ENCODE measurements at regions not wholly inside any gene's neighbourhood (a gene's known extent, or its start where the extent isn't known, plus 50 kb on each side); places are given as distances from the start of the nearest gene placed in this dataset.

DNA sequence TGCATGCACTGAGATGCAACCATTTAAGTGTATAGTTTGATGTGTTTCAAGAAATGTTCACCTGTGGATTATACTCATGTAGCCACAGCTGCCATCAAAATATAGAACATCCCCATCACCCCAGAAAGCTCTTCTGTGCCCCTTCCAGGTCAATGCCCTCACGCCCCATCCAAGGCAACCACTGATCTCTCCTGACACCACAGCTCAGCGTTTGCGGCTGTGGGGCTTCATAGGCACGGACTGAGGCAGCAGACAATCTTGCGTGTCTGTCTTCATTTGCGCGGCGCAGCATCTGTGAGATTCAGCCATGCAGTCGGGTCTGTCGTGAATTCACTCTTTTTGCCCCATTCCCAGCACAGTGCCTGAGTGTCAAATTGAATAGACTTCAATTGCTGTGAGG, 153.8 kb upstream of the UQCRFS1 start:
- no peaks in the 10 kb centered on the region for H3K4me1 Mint-ChIP-seq (ENCODE audit: low read depth)
- H3K9me3 Mint-ChIP-seq, result no peaks in the 10 kb centered on the region

DNA sequence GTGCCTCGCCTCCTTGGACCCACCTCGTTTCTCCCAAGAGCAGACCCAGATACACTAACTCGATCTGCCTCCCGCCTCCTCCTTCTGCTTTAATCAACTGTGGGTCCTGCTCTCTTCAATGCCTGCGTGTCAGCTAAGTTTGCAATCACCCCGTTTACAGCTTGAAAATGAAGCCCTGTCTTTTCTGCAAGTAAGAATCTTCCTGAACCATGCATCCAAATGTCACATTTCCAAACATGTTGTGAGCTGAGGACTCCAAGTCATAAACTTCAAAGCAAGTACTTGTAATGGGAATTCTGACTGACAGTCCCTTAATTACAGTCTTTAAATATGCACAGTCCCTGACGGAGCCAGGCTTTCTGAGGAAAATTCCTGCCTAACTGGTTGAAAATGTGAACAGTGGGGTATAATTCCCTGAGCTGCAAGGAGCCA, 154.9 kb upstream of the UQCRFS1 start:
- no peaks in the 10 kb centered on the region for H3K9me3 Mint-ChIP-seq
- no peaks in the 10 kb centered on the region for H3K36me3 Mint-ChIP-seq (ENCODE audit: low read depth)
- H3K27me3 Mint-ChIP-seq, result peaks cover 26% of the 10 kb centered on the region
- no peaks in the 10 kb centered on the region for H3K4me1 Mint-ChIP-seq (ENCODE audit: low read depth)
- H3K4me3 Mint-ChIP-seq, result no peak overlapping the region
- H3K27ac Mint-ChIP-seq, result no peak overlapping the region

More for the DNA sequence above, 153.8 kb upstream of the UQCRFS1 start:
- Mint-ChIP-seq H3K36me3 (ENCODE audit: low read depth) (no peaks in the 10 kb centered on the region), H3K4me3 (no peak overlapping the region), H3K27me3 (peaks cover 30% of the 10 kb centered on the region), H3K27ac (no peak overlapping the region)

DNA sequence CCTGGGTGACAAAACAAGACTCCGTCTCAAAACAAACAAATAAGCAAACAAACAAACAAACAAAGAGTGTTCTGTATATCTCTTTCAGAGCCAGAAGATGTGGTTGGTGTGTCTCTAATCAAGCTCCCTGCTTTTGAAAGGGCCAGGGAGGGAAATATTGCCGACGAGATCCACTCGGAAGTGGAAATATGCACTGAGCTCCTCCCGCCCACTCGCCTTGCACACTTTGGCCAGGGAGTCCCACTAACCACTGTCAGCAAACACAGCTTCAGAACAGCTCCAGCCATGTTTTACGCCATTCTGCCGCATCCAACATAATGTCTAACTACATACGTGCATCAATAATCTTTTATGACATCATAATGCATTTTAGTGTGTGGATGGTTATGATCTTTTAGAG, 155.5 kb upstream of the VSTM2B start:
- Mint-ChIP-seq H3K27me3 (peaks cover 11% of the 10 kb centered on the region), H3K36me3 (ENCODE audit: low read depth) (no peaks in the 10 kb centered on the region), H3K27ac (no peak overlapping the region), H3K4me3 (no peak overlapping the region), H3K9me3 (no peaks in the 10 kb centered on the region), H3K4me1 (ENCODE audit: low read depth) (no peaks in the 10 kb centered on the region)

DNA sequence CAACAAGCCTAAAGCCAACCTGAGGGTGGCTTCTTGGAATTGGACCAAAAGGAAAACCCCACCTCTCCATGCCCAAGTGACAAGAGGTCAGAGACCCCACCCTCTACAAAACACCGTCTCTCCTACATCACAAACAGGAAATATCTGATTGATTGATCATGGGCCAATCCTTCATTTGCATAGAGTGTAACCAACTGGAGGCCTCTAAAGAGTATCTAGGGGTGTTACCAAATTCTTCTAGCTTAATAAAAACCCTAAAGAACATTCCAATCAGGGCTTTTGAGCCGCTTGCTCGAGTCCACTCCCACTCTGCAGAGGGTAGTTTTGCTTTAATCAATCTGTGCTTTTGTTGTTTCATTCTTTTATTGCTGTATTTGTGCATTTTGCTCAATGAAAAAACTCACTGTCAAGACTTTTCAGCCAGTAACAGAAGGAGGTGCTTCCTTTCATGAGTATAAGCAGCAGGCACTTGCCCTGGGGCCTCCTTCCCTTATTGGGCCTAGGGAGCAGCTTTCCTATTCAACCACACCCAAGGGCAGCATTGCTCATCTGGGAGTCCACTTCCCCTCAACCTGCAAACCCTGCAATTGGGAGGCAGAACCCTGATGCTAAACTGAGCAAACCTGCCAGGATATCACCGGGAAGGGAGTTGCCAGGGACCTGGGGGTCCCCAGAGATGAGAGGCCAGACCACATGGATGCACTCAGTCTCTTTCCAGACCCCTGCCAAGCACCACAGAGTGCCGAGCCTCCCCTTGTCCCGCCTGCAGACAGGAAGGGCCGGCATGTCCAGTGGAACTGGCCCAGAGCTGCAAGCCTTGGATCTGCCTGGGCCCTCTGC, 154.3 kb upstream of the VSTM2B start:
- Mint-ChIP-seq H3K9me3 (no peaks in the 10 kb centered on the region), H3K4me1 (ENCODE audit: low read depth) (no peaks in the 10 kb centered on the region), H3K27me3 (peaks cover 5% of the 10 kb centered on the region), H3K27ac (no peak overlapping the region), H3K4me3 (no peak overlapping the region), H3K36me3 (ENCODE audit: low read depth) (no peaks in the 10 kb centered on the region)

DNA sequence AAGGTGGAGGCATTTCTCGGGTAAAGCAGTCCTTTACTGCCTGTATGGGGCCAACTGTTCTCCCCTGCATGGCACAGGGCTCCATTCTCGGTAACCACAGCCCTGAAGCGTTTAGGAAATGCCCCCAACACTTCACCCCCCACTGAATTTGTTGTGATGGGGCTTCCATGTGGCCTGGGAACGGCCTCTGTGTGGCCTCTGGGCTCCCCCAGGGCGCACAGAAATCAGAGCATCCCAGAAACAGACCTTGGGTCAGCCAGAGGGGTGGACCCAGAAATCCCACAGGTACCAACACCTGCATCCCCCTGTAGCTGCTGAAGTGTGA, 153.7 kb upstream of the VSTM2B start:
- H3K27ac Mint-ChIP-seq, result no peak overlapping the region
- no peaks in the 10 kb centered on the region for H3K36me3 Mint-ChIP-seq (ENCODE audit: low read depth)
- H3K4me1 Mint-ChIP-seq (ENCODE audit: low read depth), result no peaks in the 10 kb centered on the region
- H3K4me3 Mint-ChIP-seq, result no peak overlapping the region
- no peaks in the 10 kb centered on the region for H3K27me3 Mint-ChIP-seq
- no peaks in the 10 kb centered on the region for H3K9me3 Mint-ChIP-seq

DNA sequence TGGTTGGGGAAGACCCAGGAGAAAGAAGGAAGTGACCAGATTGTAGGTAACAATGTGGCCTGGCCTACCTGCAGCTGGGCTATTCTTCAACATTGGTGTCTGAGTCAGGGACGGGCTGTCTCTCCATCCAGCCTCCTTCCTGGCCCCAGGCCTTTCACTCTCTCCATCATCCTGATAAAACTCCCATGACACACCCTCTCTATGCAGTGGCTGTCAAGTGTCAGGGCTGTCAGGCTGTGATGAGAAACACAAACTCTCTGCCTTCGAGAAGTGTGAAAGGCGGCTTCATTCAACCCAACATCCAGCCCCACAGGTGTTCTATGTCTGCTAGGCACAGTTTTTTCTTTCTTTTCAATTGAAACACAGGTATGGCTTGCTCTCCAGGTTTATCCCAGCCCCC, 153.3 kb upstream of the VSTM2B start:
- no peak overlapping the region for H3K4me3 Mint-ChIP-seq
- H3K36me3 Mint-ChIP-seq (ENCODE audit: low read depth), result no peaks in the 10 kb centered on the region
- H3K9me3 Mint-ChIP-seq, result no peaks in the 10 kb centered on the region
- H3K27ac Mint-ChIP-seq, result no peak overlapping the region
- no peaks in the 10 kb centered on the region for H3K4me1 Mint-ChIP-seq (ENCODE audit: low read depth)
- H3K27me3 Mint-ChIP-seq, result no peaks in the 10 kb centered on the region

DNA sequence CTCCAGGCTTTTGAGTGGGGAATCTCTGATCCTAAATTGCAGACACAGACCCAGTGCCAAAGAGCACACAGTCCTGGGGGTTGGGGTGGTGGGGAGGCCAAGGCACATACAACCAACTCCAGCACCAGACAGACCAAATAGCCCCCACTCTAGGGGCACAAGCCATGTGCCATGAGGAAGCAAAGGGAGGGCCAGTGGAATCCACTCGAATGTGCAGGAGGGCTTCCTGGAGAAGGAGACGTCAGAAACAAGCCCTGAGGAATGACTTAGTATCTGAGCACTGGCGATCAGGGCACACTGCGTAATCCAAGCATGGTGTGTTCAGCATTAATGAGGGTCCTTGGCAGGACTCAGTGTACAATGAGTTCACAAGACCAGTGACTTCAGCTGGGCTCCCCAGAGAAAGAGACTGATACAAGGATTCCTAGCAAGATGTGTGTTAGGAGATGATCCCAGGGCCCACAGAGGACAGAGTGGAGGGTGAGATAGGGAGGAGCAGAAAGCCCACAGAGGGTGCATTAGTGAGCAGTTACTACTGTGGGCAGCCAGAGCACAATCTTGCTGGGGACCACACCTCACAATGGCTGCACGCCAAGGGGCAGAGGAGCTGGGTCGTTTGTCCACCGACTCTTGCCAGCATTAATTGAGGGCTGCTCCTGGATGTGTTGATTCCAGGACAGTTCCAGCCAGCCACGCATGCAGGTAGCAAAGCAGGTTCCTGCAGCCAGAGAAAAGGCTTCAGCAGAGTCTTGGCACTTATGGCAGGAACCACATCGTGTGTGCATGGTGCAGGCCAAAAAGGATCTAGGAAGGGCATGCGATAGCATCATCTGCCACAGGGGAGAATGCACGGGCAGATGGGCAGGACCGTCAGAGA, 152.6 kb upstream of the VSTM2B start:
- no peaks in the 10 kb centered on the region for H3K27me3 Mint-ChIP-seq
- no peak overlapping the region for H3K4me3 Mint-ChIP-seq
- H3K36me3 Mint-ChIP-seq (ENCODE audit: low read depth), result no peaks in the 10 kb centered on the region
- H3K27ac Mint-ChIP-seq, result no peak overlapping the region
- H3K9me3 Mint-ChIP-seq, result no peaks in the 10 kb centered on the region
- H3K4me1 Mint-ChIP-seq (ENCODE audit: low read depth), result no peaks in the 10 kb centered on the region

DNA sequence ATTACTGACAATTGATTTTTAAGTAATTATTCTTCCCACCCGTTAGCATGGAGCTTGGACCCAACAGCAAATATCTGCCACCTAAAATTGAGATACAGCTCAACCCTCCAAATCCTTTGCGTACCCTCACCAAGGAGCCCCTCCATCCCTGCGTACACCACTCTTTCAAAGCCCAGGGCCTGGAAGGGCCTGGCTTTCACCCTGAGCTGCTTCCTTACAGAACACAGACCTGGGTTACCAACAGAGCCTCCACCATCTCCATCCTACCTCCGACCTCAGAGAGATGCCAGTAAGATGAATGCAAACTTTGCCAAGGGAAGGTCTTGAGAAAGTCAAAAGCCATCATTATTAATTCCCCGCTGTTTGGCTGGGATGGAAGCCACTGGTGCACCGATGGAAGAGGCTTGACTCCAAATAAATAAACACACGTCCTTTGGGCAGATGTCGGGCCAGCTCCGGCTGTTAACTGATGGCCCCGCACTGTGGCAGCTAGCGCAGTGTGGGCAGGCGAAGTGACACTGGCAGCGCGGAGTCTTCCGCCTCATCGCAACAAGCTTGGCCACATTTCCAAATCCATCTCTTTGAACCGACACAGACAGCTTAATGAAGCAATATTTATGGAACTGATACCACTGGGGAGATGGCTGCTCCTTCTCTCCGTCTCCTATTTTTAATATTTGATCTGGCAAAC, 150.2 kb upstream of the VSTM2B start:
- Mint-ChIP-seq H3K4me3 (no peak overlapping the region), H3K36me3 (ENCODE audit: low read depth) (no peaks in the 10 kb centered on the region), H3K27me3 (peaks cover 15% of the 10 kb centered on the region), H3K9me3 (no peaks in the 10 kb centered on the region), H3K27ac (no peak overlapping the region), H3K4me1 (ENCODE audit: low read depth) (no peaks in the 10 kb centered on the region)

DNA sequence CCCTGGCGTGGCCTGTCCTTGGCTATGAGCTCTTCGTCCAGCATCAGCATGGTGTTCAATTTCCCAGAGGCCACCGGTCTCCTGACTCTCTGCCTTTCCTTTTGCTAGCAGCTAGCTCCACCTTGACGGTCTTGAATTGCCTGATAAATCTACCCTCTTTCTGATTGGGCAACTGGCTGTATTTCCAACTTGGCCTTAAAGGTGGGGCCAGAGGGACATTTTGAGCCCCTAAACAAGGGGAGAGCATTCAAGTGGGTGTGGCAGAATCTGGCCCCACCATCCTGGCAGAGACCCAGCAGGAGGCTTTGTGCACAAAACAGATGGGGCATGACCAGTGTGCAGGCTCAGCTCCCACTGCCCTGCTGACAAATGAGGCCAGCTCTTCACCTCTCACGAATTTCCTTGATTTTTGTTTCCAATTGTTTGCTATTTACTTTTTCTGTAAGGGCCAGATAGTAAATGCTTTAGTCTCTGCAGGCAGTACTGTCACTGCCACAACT, 148.9 kb upstream of the VSTM2B start:
- H3K9me3 Mint-ChIP-seq, result no peaks in the 10 kb centered on the region
- H3K36me3 Mint-ChIP-seq (ENCODE audit: low read depth), result no peaks in the 10 kb centered on the region
- H3K27ac Mint-ChIP-seq, result no peak overlapping the region
- no peak overlapping the region for H3K4me3 Mint-ChIP-seq
- H3K4me1 Mint-ChIP-seq (ENCODE audit: low read depth), result no peaks in the 10 kb centered on the region
- H3K27me3 Mint-ChIP-seq, result peaks cover 17% of the 10 kb centered on the region

DNA sequence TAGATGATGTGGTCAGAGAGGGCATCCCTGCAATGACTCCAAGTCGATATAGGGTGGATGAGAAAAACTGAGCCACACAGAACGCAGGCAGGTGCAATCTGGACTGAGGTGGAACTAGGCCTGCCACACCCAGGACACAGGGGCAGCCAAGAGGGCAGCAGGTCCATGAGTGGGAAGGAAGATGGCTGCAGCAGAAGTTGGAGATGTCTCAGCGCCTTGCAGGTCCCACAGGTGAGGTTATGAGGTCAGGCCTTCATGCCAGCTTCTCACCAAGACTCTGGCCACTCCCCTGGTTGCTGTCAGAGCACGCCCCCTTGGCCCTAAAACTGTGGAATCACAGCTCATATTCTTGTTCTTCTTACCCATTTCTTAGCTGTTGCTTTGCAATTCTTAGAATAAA, 147.7 kb upstream of the VSTM2B start:
- no peak overlapping the region for H3K27ac Mint-ChIP-seq
- H3K4me3 Mint-ChIP-seq, result no peak overlapping the region
- H3K27me3 Mint-ChIP-seq, result peaks cover 17% of the 10 kb centered on the region
- H3K36me3 Mint-ChIP-seq (ENCODE audit: low read depth), result no peaks in the 10 kb centered on the region
- H3K9me3 Mint-ChIP-seq, result no peaks in the 10 kb centered on the region
- no peaks in the 10 kb centered on the region for H3K4me1 Mint-ChIP-seq (ENCODE audit: low read depth)

DNA sequence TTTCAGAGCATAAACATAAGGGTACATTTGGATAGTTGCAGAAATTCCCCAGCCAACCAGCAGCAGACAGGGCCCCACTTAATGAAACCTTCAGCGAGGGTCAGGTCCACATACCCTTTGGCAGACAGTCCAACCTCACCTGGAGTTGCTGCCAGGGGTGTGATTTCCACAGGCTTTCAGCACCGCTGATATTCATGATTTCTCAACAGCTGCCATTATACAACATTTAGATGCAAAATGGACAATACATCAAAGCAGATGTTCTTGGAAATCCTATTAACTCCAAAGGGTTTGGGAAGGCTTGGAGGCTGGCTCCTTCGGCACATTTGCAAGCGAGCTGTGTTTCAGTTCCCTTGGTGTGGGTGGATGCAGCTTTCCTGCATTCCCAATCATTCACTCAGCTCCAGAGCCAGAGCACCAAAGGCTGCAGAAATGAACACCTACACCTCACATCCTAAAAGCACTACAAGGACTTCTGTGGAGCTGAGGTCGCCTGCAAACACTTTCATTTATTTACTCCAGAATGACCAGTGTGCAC, 147.2 kb upstream of the VSTM2B start:
- Mint-ChIP-seq H3K4me1 (ENCODE audit: low read depth) (no peaks in the 10 kb centered on the region), H3K36me3 (ENCODE audit: low read depth) (no peaks in the 10 kb centered on the region), H3K27me3 (peaks cover 17% of the 10 kb centered on the region), H3K9me3 (no peaks in the 10 kb centered on the region), H3K27ac (no peak overlapping the region), H3K4me3 (no peak overlapping the region)

DNA sequence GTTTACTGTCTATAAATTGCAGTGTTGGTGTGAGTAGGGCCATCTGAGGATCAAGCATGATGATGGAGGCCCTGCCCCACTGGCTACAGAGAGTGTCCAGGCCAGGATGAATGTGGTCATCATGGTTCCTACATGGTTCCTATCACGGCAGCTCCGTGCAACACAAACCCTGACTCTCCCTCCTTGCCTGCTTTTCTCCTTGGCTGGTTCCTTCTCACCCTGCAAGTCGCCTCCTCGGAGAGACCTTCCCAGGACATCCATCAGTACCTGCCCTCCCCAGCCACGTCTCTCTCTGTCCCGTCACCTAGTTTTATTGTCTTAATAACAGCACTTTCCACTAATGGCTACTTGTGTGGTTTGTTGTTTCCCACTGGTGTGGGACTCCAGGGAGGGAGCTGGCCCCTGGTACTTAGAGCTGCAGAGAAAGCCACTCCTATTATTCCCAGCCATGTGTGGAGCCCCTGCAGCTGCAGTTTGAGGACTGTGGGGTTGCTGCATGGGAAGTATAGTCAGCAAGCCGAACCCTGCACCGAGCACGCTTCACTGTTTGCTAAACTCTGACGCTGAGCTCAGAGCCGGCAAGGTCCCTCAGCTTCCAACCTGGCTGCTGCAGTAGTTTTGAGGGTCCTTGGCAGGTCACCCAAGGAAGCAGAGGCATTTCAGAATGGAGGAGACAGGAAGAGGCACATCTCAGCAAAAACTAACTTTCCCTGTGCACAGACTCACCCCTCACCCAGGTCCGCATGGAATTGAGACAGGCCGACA, 146.4 kb upstream of the VSTM2B start:
- Mint-ChIP-seq H3K4me1 (ENCODE audit: low read depth) (no peaks in the 10 kb centered on the region), H3K9me3 (no peaks in the 10 kb centered on the region), H3K27ac (no peak overlapping the region), H3K36me3 (ENCODE audit: low read depth) (no peaks in the 10 kb centered on the region), H3K4me3 (no peak overlapping the region), H3K27me3 (peaks cover 17% of the 10 kb centered on the region)

DNA sequence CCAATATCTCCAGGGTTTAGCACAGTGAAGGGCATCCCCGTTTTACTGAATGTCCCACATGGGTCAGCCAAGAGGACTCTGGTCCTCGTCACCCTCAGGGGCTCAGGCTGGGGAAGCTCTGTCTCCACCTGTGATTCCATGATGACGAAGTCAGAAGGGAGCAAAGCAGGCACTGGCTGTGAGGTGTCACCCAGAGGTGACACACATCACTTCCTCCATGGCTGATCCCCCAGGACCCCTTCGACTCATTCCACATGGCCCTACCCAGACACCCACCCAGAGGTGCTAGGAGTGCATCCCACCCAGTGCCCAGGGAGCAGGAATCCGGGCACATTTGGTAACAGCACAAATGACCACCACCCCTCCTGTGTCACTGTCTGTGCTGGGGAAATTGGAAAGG, 145.2 kb upstream of the VSTM2B start:
- Mint-ChIP-seq H3K4me3 (no peak overlapping the region), H3K27ac (no peak overlapping the region), H3K36me3 (ENCODE audit: low read depth) (no peaks in the 10 kb centered on the region), H3K27me3 (peaks cover 17% of the 10 kb centered on the region), H3K9me3 (no peaks in the 10 kb centered on the region), H3K4me1 (ENCODE audit: low read depth) (no peaks in the 10 kb centered on the region)
